IPS-18a (cell line): ENCODE measurements at regions not wholly inside any gene's neighbourhood (a gene's known extent, or its start where the extent isn't known, plus 50 kb on each side); places are given as distances from the start of the nearest gene placed in this dataset.

Source experiments
- H3K27ac ChIP-seq: one replicate; pipeline ENCODE4 v1.5.1; 2013; ENCODE audit warnings: low read length
- H3K27me3 ChIP-seq: one replicate; pipeline ENCODE4 v1.6.1; 2013; ENCODE audit warnings: mild to moderate bottlenecking, low read length; ENCODE audit not compliant: control insufficient read depth, insufficient read depth
- H3K36me3 ChIP-seq: one replicate; pipeline ENCODE4 v1.6.1; 2013; ENCODE audit warnings: low read depth, low read length; ENCODE audit not compliant: control insufficient read depth
- H3K4me1 ChIP-seq: one replicate; pipeline ENCODE4 v1.6.1; 2013; ENCODE audit warnings: low read depth, low read length; ENCODE audit not compliant: control insufficient read depth
- H3K4me3 ChIP-seq: one replicate; pipeline ENCODE4 v1.5.1; 2013; ENCODE audit warnings: low read length
- H3K9ac ChIP-seq: one replicate; pipeline ENCODE4 v1.6.1; 2013; ENCODE audit warnings: mild to moderate bottlenecking, low read length, moderate library complexity
- H3K9me3 ChIP-seq: one replicate; pipeline ENCODE4 v1.6.1; 2013; ENCODE audit warnings: low read depth, low read length; ENCODE audit not compliant: control insufficient read depth

DNA sequence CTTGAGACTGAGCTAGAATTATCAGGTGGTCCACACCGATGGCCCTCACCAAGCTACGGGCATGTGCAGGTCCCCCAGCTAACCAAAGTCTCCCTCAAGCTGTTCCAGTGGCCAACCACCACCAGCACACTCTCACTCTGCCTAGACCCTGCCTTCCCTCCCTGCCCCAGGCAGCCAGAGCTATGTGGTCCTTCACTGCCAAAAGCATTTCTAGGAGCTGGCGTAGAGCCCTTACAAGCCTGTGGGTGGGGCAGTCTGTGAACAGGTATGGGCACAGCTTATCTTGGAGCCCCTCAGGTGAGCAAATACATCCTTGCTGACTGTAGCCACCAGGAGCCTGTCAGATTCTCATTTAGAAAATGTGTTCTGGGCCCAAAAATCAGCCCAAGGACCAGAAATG, 159.8 kb upstream of the PPP2R3A start:
- Histone ChIP-seq H3K36me3 (no peaks in the 10 kb centered on the region), H3K4me3 (no peak overlapping the region)

DNA sequence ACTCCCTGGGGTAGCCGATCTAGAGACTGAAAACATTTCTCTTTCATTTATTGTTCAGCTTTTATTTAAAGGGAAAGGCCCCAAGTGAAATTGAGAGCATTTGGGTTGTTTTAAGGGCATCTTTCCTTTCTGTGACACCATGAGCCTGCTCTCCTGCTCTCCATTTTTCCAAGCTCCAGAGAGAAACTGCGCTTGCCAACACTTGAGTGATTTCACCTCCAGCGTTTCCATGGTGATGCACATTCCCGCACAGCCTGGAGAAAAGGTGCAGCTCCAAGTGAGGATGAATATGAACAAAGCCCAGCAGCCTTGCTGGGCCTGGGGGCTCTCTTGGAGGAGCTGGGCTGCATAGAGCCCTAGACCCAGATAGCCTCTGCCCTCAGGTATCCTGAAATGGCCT, 159.2 kb upstream of the PPP2R3A start:
- Histone ChIP-seq H3K36me3 (no peaks in the 10 kb centered on the region), H3K9me3 (no peaks in the 10 kb centered on the region), H3K27ac (no peak overlapping the region), H3K27me3 (no peaks in the 10 kb centered on the region), H3K4me3 (no peak overlapping the region), H3K9ac (no peak overlapping the region), H3K4me1 (peaks cover 7% of the 10 kb centered on the region)

More for the DNA sequence above, 159.8 kb upstream of the PPP2R3A start:
- H3K9me3 ChIP-seq = no peaks in the 10 kb centered on the region
- H3K4me1 ChIP-seq = peaks cover 7% of the 10 kb centered on the region
- no peaks in the 10 kb centered on the region for H3K27me3 ChIP-seq
- H3K27ac ChIP-seq = no peak overlapping the region
- no peak overlapping the region for H3K9ac ChIP-seq

DNA sequence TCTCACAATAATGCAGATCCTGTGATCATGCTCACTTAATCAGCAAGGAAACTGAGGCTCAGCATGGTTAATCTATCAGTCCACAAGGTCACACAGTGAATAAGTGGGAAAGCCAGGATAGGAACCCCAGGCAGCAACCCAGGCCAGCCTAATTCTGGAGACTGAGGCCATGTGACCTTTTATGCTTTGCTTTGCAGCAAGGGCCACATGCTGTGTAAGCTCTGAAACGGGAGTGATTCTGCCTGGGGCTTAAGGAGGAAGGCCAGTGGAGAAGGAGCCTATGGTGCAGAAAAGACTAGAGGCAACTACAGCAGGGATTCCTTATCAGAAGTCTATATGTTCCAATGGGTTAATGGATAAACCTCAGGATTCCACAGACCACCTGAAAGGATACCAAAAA, 157.6 kb upstream of the PPP2R3A start:
- Histone ChIP-seq H3K4me1 (peaks cover 7% of the 10 kb centered on the region), H3K27me3 (no peaks in the 10 kb centered on the region), H3K9me3 (no peaks in the 10 kb centered on the region)

DNA sequence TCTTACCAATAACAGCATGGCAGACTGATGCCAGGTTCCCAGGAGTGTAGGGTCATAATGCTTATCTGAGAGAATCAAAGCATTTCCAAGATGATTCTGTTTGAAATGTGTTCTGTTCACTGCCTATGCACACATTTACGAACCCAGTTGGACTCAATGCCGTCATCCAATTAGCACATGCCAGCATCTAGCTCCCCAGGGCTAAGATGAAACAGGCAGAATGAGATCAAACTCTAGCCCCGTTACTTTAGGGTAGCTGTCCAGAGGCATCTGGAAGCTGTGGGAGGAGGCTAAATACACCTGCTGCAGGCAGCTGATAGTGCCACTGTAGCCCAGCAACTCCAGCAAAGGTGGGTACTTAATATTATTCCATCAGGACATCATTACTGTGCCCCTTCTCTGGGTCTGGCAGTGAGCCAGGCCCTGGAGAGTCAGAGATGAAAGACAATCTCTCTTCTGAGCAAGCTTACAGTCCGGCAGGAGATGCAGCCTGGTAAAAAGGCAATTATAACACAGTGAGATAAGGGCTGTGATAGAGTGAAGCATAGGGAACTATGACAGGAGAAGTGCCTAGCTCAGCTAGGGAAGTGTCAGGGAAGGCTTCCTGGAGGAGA, 156.4 kb upstream of the PPP2R3A start:
- no peak overlapping the region for H3K9ac ChIP-seq
- H3K4me3 ChIP-seq = no peak overlapping the region
- no peaks in the 10 kb centered on the region for H3K36me3 ChIP-seq
- no peak overlapping the region for H3K27ac ChIP-seq
- no peaks in the 10 kb centered on the region for H3K9me3 ChIP-seq
- no peaks in the 10 kb centered on the region for H3K27me3 ChIP-seq
- H3K4me1 ChIP-seq = peaks cover 7% of the 10 kb centered on the region

More for the DNA sequence above, 157.6 kb upstream of the PPP2R3A start:
- Histone ChIP-seq H3K4me3 (no peak overlapping the region), H3K9ac (no peak overlapping the region), H3K36me3 (no peaks in the 10 kb centered on the region), H3K27ac (no peak overlapping the region)

DNA sequence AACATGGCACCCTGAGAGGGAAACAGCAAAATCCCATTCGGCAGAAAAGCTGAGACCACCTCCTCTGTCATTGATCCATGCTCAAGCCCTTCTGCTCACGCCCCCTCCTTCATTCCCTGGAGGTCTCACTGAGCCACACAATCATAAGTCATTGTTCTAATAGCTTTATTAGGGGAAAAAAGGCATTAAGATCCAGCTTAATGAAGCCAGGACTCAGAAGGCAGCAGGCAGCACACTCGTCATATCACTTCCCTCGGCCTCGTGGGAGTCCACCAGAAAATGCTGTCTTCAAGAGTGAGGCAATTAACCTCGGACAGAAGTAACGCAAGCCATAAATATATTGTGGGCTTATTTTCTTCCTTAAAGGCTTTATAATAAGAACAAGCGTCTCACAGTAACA, 153.9 kb upstream of the PPP2R3A start:
- H3K36me3 ChIP-seq = no peaks in the 10 kb centered on the region
- no peaks in the 10 kb centered on the region for H3K27me3 ChIP-seq
- H3K27ac ChIP-seq = no peak overlapping the region

DNA sequence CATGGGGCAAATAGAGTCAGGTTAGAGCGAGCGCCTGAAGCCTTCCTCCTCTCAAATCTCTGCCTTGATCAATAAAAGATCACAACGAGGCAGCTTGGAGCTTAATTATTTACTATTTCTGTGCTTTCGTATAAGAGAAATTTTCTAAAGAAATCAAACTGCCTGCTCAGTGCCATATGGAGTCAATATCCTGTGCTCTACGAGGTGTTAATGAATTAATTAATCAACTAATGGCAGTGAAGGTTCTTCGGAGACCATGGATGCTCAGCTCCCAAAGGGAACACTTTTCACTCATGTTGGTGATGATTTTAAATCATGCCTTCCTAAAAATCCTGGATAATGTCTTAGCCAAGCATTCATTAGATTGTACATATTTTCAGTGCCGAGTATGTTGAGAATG, 153.5 kb upstream of the PPP2R3A start:
- H3K27ac ChIP-seq = no peak overlapping the region
- no peaks in the 10 kb centered on the region for H3K27me3 ChIP-seq
- H3K4me3 ChIP-seq = no peak overlapping the region
- no peak overlapping the region for H3K9ac ChIP-seq
- H3K36me3 ChIP-seq = no peaks in the 10 kb centered on the region
- peaks cover 7% of the 10 kb centered on the region for H3K4me1 ChIP-seq
- no peaks in the 10 kb centered on the region for H3K9me3 ChIP-seq

More for the DNA sequence above, 153.9 kb upstream of the PPP2R3A start:
- no peaks in the 10 kb centered on the region for H3K9me3 ChIP-seq
- H3K9ac ChIP-seq = no peak overlapping the region
- H3K4me3 ChIP-seq = no peak overlapping the region
- H3K4me1 ChIP-seq = peaks cover 7% of the 10 kb centered on the region

DNA sequence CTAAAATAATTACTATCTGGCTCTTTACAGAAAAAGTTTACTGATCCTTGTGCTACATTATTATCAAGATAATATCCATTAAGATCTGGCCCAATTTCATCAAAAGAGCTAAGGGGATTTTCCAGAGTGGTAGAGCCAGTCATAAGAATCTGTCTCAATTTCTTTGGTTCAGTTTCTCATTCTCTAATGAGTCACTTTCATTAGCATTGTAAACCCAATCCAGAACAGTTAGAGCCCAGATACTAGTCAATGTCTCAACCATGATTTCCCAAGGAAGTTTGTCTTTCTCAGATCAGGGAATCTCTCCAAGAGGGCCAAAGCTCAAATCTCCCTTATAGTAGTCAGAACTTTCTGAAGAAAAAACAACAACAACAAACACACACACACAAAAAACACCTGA, 131.1 kb upstream of the PPP2R3A start:
- no peak overlapping the region for H3K27ac ChIP-seq
- H3K27me3 ChIP-seq = no peaks in the 10 kb centered on the region
- H3K9ac ChIP-seq = no peak overlapping the region
- no peak overlapping the region for H3K4me3 ChIP-seq
- H3K9me3 ChIP-seq = no peaks in the 10 kb centered on the region
- no peaks in the 10 kb centered on the region for H3K36me3 ChIP-seq
- no peaks in the 10 kb centered on the region for H3K4me1 ChIP-seq

DNA sequence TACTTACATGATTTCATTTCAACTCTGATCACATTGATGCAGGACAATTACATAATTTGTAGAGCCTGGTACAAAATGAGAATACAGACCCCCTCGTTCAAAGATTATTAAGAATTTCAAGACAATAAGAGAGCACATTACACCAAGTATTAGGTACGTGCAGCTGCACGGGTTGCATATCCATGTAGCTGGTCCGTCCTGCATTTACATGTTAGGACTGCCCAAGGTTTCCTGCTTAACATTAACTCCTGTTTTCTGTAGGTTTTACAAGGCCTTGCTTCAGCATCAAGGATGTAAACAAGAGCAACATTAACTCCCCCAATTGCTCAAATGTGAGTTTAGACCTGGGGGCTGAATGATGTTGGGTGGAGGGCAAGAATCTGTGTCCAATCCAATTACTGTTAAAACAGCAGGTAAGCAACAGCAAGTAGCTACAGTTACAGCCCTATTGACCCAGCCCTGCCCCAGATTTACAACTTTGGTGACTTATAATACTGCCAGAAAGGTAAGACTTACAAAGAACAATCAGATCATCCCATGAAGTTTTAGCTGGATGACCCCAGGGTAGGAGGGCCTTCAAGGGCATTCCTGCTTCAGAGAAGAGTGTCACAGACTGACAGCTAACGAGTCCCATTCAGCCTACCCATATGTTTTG, 127.4 kb upstream of the PPP2R3A start:
- Histone ChIP-seq H3K27me3 (no peaks in the 10 kb centered on the region), H3K36me3 (no peaks in the 10 kb centered on the region), H3K9ac (no peak overlapping the region), H3K4me3 (no peak overlapping the region), H3K4me1 (no peaks in the 10 kb centered on the region), H3K9me3 (no peaks in the 10 kb centered on the region), H3K27ac (no peak overlapping the region)

DNA sequence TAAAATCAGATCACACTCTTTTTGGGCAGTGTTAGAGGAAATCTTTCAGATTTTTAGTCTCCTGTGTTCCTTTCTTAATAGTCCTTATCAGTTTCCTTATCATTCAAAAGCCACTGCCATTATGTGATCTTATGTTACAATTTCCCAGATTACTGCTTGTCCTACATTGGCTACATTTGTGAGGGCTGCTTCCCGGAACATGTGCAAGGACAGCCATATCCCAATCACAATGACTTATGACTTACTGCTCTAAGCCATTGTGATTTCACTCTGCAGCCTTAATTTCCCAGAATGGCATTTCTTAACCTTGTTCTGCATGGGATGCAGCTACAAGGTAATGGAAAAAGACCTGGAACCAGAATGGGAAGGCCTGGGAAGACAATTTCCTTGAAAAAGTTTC, 125.1 kb upstream of the PPP2R3A start:
- Histone ChIP-seq H3K9ac (no peak overlapping the region), H3K36me3 (no peaks in the 10 kb centered on the region), H3K4me1 (no peaks in the 10 kb centered on the region), H3K4me3 (no peak overlapping the region), H3K27ac (no peak overlapping the region), H3K9me3 (no peaks in the 10 kb centered on the region), H3K27me3 (no peaks in the 10 kb centered on the region)

DNA sequence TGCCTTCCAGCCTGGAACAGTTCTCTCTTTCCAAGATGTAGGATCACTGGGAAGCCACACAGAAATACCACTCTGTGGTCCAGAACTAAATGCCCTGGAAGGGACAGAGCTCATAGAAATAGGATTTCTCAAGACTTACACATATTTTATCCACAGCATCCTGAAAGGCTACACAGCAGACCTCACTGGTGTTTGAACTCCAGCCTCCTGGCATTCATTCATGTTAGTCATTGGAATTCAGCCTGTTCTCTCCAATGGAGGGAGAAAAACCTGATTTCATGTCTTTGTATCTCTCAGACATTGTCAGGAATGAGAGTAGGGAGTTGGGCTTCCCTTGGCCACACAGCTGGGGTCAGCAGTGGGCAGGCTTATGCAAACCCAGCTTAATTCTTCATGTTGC, 121.1 kb upstream of the PPP2R3A start:
- Histone ChIP-seq H3K4me1 (no peaks in the 10 kb centered on the region), H3K9ac (no peak overlapping the region), H3K27ac (no peak overlapping the region), H3K27me3 (no peaks in the 10 kb centered on the region), H3K4me3 (no peak overlapping the region), H3K9me3 (peaks cover 12% of the 10 kb centered on the region), H3K36me3 (no peaks in the 10 kb centered on the region)

DNA sequence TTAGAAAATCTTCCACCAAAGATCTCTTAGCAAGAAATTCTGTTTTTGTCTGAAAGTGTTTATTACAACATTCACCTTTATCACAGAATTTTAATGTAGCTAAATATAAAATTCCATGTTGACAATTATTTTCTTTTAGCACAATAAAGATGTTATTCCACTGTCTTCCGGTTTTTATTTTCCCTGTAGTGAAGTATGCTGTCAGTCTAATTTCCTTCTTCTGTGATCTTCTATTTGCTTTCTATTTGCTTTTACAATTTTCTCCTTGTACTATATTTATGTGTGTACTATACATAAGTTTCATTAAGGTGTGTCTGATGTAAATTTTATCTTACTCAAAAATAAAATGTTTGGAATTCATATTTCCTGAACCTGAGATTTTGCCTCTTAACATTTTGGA, 117.5 kb upstream of the PPP2R3A start:
- H3K9ac ChIP-seq = no peak overlapping the region
- H3K4me1 ChIP-seq = no peaks in the 10 kb centered on the region
- H3K36me3 ChIP-seq = no peaks in the 10 kb centered on the region
- no peak overlapping the region for H3K4me3 ChIP-seq
- no peaks in the 10 kb centered on the region for H3K27me3 ChIP-seq
- peaks cover 12% of the 10 kb centered on the region for H3K9me3 ChIP-seq
- H3K27ac ChIP-seq = no peak overlapping the region

DNA sequence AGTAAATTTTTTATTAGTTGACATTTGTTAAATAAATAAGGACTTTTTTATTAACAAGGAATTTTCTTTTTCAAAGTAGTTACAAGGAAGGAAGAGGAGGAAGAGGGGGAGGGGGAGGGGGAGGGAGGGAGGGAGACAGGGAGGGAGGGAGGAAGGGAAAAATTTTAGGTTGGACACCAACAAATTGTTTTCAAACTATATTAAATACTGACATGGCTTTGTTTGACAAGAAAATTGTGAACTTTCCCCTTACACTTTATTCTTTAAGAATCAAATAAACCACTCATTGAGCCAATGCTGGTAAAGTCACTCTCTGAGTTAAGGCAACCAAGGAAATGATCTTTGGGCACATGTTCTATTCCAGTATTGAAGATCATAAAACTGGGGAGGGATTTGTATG, 115.7 kb upstream of the PPP2R3A start:
- no peaks in the 10 kb centered on the region for H3K27me3 ChIP-seq
- no peaks in the 10 kb centered on the region for H3K36me3 ChIP-seq
- no peak overlapping the region for H3K9ac ChIP-seq
- H3K4me1 ChIP-seq = no peaks in the 10 kb centered on the region
- no peak overlapping the region for H3K27ac ChIP-seq
- H3K4me3 ChIP-seq = no peak overlapping the region
- peaks cover 12% of the 10 kb centered on the region for H3K9me3 ChIP-seq
